ENCODE measurements at regions not wholly inside any gene's neighbourhood (a gene's known extent, or its start where the extent isn't known, plus 50 kb on each side); places are given as distances from the start of the nearest gene placed in this dataset.

- DNase-seq = no peak
Observed at GRCh38 chr9:99445920-99446319, 223.8 kb downstream of the SEC61B start.

- no peak for DNase-seq
Observed at GRCh38 chr9:99447951-99448350, 225.9 kb downstream of the SEC61B start.

GRCh38 chr9:99449726-99450125 is 227.6 kb downstream of the SEC61B start:
- DNase-seq = no peak

DNA sequence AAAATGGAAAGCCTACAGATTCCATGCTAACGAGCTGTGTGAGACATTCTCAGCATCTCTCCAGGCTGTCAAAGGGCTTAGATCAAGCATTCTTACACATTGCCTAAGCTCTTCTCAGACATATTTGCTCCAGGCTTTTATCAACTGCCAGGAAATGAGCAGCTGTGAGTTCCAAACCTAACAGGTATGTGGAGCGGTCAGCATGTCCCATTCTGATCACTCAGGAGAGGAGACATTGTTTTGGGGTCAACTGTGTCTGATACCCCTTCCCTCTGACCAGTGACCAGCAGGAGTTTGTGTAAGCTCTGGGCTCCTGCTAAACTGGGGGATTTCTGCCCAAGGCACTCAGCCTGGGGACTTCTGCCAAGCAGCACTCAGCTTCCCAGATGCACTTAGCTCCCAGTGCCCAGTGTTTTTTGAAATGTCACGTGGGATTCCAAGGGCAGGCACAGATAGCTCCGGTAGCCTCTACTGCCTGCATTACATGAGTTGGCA is 229.1 kb downstream of the SEC61B start:
- DNase-seq = no peak

DNA sequence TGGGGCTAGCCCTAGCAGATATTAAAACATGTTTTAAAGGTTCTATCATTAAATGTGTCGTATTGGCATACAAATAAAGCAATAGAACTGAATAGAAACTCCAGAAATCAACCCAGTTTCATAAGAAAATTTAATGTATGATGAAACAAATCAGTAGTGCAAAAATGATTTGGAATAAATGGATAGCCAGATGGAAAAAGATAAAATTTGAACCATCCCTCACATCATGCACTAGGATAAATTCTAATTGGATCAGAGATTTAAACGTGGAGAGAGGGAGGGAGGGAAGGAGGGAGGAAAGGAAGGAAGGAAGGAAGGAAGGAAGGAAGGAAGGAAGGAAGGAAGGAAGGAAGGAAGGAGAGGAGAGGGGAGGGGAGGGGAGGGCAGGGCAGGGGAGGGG is 235.3 kb downstream of the SEC61B start:
- DNase-seq = no peak

GRCh38 chr9:99457981-99458380 is 235.9 kb downstream of the SEC61B start:
- DNase-seq = no peak

GRCh38 chr9:99459919-99460318 is 237.8 kb downstream of the SEC61B start:
- DNase-seq = no peak

DNA sequence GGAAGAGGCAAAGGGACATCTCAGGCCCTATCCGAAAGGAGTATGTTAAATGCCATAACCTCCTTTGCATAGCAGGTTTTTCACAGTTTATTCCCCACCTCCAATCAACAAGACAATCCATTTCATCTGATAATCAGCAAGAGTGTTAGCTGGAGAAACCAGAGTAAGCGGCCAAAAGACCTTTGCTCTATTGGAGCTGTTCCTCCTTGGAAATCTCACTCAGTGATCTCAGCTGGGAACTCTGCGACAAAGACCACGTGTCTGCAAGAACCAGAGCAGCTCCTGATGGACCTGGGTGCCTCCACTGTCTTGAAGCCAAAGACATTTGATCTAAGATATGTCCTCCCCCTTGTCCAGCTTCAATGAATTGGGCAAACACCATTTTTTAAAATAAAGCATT is 241.0 kb downstream of the SEC61B start:
- DNase-seq = no peak

- no peak for DNase-seq
Observed at GRCh38 chr9:99464568-99464967, 242.5 kb downstream of the SEC61B start.

DNA sequence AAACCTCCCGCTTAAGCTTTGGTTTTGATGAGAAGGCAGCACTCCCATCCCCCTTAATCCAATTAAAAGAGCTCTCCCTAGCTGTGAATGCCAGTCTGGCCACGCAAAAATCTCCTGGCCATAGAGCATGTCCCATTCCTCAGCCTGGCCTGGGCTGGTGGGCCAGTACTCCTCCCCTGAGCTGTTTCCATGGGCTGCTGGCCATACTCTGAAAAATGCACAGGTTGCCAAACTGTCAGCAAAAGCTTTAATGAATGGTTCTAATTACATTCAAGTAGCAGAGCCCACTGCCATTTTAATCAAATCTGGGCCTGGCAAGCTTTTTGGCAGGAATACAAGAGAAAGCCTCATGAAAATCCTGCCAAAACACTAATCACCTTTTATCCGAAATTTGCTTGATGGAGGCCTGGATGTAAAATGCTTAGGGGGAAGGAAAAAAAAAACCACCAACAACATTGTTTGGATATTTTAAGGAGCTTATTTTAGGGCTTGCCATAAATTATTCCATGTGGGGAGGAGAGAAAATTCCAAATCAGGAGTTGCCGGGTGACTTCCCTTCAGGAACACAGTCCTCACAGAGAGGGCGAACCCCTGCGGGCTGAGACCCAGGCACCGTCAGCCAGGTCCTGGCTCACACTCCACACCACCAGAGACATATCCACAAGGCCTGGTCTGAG is 243.3 kb downstream of the SEC61B start:
- no peak for DNase-seq

DNA sequence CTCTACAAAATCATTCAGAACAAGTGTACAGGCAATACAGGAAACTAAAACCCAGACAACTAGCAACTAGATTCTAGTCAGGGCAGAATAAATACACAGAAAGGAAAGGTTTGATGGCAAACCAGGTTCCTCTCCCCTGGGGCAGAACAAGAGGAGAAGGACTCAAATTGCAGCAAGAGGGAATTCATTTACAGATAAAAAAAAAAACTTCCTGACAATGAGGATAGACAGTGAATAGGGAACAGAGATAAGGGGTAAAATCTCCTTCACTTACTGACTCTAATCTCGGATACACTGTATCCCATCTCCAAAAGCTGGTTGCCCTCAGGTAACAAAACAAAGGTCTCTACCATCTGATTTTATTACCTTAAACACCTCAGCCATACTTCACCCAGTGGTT is 244.0 kb downstream of the SEC61B start:
- DNase-seq = no peak

- no peak for DNase-seq
Observed at GRCh38 chr9:99466781-99467180, 244.7 kb downstream of the SEC61B start.

DNA sequence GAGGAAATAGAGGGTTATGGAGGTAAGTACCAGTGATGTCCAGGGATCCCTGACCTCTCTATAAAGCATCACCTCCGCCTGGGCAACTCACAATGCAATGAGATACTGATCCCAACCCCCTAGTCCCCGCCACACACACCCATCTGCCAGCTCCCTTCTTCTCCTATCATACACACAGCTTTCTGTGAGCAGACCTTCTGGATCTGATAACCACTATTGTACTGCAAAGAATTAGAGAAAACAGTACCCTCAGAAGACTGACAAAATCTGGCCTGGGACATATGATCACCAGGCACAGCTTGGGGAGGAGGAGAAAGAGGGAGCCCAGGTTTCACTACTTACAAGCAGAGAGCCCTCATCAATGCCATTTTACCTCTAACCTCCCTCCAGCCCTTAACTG is 249.0 kb downstream of the SEC61B start:
- no peak for DNase-seq

DNA sequence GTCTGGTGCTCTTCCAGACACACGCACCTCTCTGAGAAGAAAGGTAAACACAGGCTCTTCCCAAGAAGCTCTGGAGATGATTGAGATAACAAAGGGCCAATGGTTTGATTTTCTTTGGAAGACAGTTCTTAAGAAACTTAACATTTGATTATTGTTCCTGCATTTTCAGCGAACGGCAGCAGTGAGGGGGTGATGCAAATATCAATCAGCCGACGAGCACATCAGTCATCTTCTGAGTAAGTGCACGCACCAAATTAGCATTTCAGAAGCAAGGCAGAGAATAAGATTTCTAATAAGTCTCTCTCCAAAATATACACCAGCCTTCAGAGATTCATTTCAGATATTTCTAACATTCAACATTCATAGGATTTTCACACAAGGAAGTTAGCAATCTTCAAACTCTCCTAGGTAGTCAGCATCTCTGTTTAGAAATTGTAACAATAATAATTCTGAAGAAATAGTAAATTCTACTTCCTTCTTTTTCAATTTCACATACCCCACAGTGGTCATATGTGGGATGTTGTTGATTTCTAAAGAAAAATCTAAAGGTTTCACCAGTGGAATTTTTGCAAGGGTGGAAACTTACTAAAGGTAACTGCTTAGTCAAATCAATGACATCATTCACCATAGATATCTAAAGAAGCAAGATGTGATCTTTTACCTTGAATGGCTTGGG is 250.3 kb downstream of the SEC61B start:
- no peak for DNase-seq

GRCh38 chr9:99472916-99473245 is 250.8 kb downstream of the SEC61B start:
- no peak for DNase-seq

DNA sequence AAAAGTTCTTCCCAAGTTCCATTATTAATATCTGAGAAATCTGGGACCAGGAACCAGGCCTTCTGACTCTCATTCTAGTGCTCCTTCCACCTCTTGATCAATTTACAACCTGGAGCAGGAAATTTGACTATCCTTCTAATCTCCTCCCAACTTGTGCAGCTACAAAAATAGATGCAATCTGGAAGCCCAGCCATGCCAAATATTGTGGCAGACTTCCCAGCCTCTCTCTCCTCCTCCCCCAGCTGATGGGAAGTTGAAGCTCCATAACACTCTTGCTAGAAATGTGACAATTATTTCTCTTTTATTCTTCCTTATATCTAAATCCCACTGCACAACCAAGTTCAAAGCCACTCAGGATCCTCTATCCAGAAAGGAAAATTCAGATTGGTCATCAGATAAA is 252.1 kb downstream of the SEC61B start:
- DNase-seq = no peak

DNA sequence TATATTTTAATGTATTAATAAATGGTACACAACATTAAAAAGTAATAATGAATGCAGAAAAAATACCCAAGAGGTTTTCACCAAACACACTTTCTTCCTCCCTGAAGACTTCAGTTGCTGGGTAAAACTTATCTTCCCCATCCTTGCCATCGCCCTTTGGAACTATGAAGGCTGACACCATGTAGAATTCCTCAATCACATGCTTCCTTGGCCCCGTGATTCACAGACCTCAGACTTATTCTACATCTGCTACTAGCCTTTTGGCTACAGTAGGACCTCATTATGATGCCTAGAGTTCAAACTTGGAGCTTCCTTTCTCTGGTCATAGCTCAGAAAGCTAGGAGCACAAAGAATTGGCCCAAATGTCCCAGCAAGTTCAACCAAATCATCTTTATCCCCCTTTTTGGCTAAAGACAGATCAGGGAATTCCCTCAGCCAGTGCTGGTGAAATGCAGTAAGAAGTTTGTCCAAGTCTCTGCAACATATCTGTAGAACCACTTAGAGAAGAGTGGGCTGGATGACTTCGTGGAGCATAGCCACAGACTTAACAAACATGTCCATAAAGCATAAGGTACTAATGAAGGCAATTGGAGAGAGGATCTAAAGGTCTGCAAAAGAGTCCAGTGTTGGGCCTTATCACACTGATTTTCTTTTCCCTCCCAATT is 253.5 kb downstream of the SEC61B start:
- DNase-seq = no peak

DNA sequence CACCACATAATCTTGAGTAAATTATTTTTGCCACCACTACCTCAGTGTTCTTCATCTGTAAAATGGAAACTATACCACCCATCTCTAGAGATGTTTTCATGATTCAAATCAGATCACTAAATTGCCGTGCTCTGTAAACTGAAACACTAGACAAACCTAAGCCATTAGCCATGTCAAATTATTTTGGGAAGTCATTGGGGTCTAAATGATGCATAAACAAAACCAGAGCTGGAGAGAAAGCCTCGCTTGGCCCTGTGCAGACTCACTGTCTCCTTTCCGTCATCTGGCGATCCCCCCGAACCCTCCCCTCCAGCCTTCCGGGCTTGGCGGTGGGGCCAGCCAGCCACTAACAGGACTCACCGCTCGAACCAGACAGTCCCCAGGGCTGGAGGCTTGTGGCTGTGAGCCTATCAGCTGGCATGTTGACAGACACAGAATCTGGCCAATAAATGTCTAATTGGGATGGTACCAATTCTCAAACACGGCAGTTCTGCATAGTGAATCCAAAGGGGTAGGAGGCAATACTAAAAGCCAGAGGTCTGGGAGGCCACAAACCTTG is 256.5 kb downstream of the SEC61B start:
- no peak for DNase-seq

DNA sequence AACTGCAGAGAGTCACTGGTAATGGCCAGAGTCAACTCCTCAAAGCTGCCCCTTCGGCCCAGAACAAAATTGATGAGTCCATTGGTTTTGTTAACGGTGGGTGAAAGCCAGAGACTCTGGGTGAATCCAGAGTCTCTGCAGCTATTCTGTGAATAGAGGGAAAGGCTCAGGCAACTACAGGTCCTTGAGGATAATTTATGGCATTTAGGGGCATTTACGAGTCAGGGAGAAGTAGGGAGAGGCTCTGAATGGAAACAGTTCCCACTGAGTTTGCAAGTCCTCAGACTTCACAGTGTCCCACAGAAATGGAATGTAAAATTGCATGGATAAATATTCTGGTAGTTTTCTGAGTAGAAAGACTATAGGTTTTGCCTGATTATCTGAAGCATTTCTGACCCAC is 257.8 kb downstream of the SEC61B start:
- no peak for DNase-seq

DNA sequence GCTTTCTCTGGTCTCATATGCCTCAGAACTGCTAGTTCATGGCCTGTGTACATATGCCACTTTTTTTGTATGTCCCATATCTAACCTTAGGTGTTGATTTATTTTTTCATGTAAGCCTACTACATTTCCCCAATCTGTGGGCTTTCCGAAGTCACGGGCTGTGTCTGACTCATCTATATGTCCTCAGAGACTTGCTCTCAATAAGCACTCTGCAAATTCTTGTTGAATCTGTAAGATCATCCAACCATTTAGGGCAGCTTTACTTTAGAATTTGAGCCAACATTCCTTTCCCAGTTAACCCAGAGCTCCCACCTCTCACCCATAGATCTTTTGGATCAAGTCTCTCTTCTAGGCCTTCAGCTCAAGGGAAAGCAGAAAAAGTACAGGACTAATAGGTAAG is 263.4 kb downstream of the SEC61B start:
- DNase-seq = no peak

GRCh38 chr9:99486684-99487083 is 264.6 kb downstream of the SEC61B start:
- DNase-seq = no peak

GRCh38 chr9:99488131-99489059 is 266.3 kb downstream of the SEC61B start:
- DNase-seq = no peak

- no peak for DNase-seq
Observed at GRCh38 chr9:99489060-99489413, 267.0 kb downstream of the SEC61B start.

Measured in activated naive CD4-positive, alpha-beta T cell (primary cell).